Osteoblast (primary cell): ENCODE measurements at regions not wholly inside any gene's neighbourhood (a gene's known extent, or its start where the extent isn't known, plus 50 kb on each side); places are given as distances from the start of the nearest gene placed in this dataset.

Experiments used
- DNase-seq: peaks from one replicate; pipeline ENCODE4 v3.0.0; 2011; ENCODE audit warnings: low spot score, mixed read lengths; ENCODE audit not compliant: insufficient read length; ENCODE audit errors: missing footprints
- H2AFZ ChIP-seq: 2 replicates; pipeline ENCODE4 v1.6.0; 2011; ENCODE audit warnings: mild to moderate bottlenecking, low read length
- H3K27ac ChIP-seq: 2 replicates; pipeline ENCODE4 v1.5.1; 2011; ENCODE audit warnings: mild to moderate bottlenecking, low read depth, low read length, moderate library complexity
- H3K27me3 ChIP-seq: 2 replicates; pipeline ENCODE4 v1.6.0; 2012; ENCODE audit warnings: mild to moderate bottlenecking, control low read depth, inconsistent platforms, low read length, moderate library complexity; ENCODE audit not compliant: insufficient read depth
- H3K36me3 ChIP-seq: 2 replicates; pipeline ENCODE4 v1.5.1; 2011; ENCODE audit warnings: mild to moderate bottlenecking, low read length, control low read depth, moderate library complexity; ENCODE audit not compliant: insufficient read depth
- H3K4me1 ChIP-seq: 2 replicates; pipeline ENCODE4 v1.5.1; 2011; ENCODE audit warnings: mild to moderate bottlenecking, low read length, control low read depth, moderate library complexity; ENCODE audit not compliant: insufficient read depth
- H3K4me2 ChIP-seq: 2 replicates; pipeline ENCODE4 v1.6.0; 2011; ENCODE audit warnings: mild to moderate bottlenecking, low read length; ENCODE audit not compliant: insufficient read depth
- H3K4me3 ChIP-seq: fragments of 200-600 bp; sonication (generic); 3 replicates; pipeline ENCODE4 v1.5.1; 2012; ENCODE audit warnings: mild to moderate bottlenecking, low read length, inconsistent platforms; ENCODE audit not compliant: insufficient read depth
- H3K79me2 ChIP-seq: 2 replicates; pipeline ENCODE4 v1.6.0; 2012; ENCODE audit warnings: mild to moderate bottlenecking, low read length, control low read depth, inconsistent platforms; ENCODE audit not compliant: insufficient read depth
- H3K9me3 ChIP-seq: 2 replicates; pipeline ENCODE4 v1.5.1; 2011; ENCODE audit warnings: low read depth, low read length, control low read depth
- H4K20me1 ChIP-seq: 2 replicates; pipeline ENCODE4 v1.6.0; 2012; ENCODE audit warnings: mild to moderate bottlenecking, low read length, control low read depth; ENCODE audit not compliant: insufficient read depth
- CTCF ChIP-seq: IDR thresholded peaks from 2 replicates; pipeline ENCODE4 v1.5.1; 2011; ENCODE audit warnings: mild to moderate bottlenecking, low read depth, low read length, moderate library complexity; ENCODE audit errors: extremely low read depth

- Histone ChIP-seq H3K4me3 (no peak overlapping the region), H4K20me1 (no peaks in the 10 kb centered on the region), H3K79me2 (no peaks in the 10 kb centered on the region), H3K27me3 (no peaks in the 10 kb centered on the region), H3K9me3 (no peaks in the 10 kb centered on the region), H3K27ac (no peak overlapping the region), H2AFZ (no peak overlapping the region), H3K4me2 (no peak overlapping the region), H3K36me3 (no peaks in the 10 kb centered on the region), H3K4me1 (no peaks in the 10 kb centered on the region)
- no peak for DNase-seq
- TF ChIP-seq CTCF, result no peak
Observed at GRCh38 chr5:4215143-4215542, 619.5 kb downstream of the IRX1 start.

GRCh38 chr5:4216142-4216541, 620.5 kb downstream of the IRX1 start:
- no peak for TF ChIP-seq CTCF
- Histone ChIP-seq H3K4me1 (no peaks in the 10 kb centered on the region), H2AFZ (no peak overlapping the region), H4K20me1 (no peaks in the 10 kb centered on the region), H3K27ac (no peak overlapping the region), H3K27me3 (no peaks in the 10 kb centered on the region), H3K4me3 (no peak overlapping the region), H3K79me2 (no peaks in the 10 kb centered on the region), H3K4me2 (no peak overlapping the region), H3K36me3 (no peaks in the 10 kb centered on the region), H3K9me3 (no peaks in the 10 kb centered on the region)
- DNase-seq, result no peak

DNA sequence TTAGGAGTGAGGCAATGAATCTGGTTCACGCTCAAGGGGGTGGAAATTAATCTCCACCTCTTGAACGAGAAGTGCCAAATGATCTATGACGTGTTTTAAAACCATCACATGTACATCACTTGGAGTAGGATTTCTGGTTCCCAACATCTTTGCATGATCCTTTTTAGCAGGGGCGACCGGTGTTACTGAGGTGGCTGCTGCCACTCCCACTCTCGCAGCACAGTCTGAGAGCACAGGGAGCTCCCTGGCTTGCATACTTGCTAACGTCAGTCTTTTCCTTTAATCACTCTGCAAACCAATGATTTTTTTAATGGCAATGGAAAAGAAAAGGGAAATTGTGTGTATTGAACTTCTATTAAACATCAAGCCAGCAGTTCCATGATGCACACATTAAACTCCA, 624.4 kb downstream of the IRX1 start:
- TF ChIP-seq CTCF, result no peak
- Histone ChIP-seq H3K27ac (no peak overlapping the region), H3K36me3 (no peaks in the 10 kb centered on the region), H3K4me3 (no peak overlapping the region), H2AFZ (no peak overlapping the region), H3K4me1 (no peaks in the 10 kb centered on the region), H3K79me2 (no peaks in the 10 kb centered on the region), H3K9me3 (no peaks in the 10 kb centered on the region), H3K4me2 (no peak overlapping the region), H3K27me3 (no peaks in the 10 kb centered on the region), H4K20me1 (no peaks in the 10 kb centered on the region)
- no peak for DNase-seq

- H3K79me2 ChIP-seq, result no peaks in the 10 kb centered on the region
- H3K4me3 ChIP-seq, result no peak overlapping the region
- no peaks in the 10 kb centered on the region for H3K27me3 ChIP-seq
- no peaks in the 10 kb centered on the region for H4K20me1 ChIP-seq
- H3K4me1 ChIP-seq, result no peaks in the 10 kb centered on the region
- DNase-seq, result no peak
- no peak overlapping the region for H2AFZ ChIP-seq
- H3K27ac ChIP-seq, result no peak overlapping the region
- H3K9me3 ChIP-seq, result no peaks in the 10 kb centered on the region
- no peak overlapping the region for H3K4me2 ChIP-seq
- no peaks in the 10 kb centered on the region for H3K36me3 ChIP-seq
- TF ChIP-seq CTCF, result no peak
Observed at GRCh38 chr5:4221048-4221447, 625.4 kb downstream of the IRX1 start.
